GM12872 (cell line): ENCODE measurements at regions not wholly inside any gene's neighbourhood (a gene's known extent, or its start where the extent isn't known, plus 50 kb on each side); places are given as distances from the start of the nearest gene placed in this dataset.

Experiments
- TF ChIP-seq, protein P1 (sequence below): IDR thresholded peaks from 3 replicates; pipeline ENCODE4 v1.5.1; 2011; ENCODE audit warnings: low read depth, mild to moderate bottlenecking, low read length, moderate library complexity; ENCODE audit not compliant: insufficient read depth

DNA sequence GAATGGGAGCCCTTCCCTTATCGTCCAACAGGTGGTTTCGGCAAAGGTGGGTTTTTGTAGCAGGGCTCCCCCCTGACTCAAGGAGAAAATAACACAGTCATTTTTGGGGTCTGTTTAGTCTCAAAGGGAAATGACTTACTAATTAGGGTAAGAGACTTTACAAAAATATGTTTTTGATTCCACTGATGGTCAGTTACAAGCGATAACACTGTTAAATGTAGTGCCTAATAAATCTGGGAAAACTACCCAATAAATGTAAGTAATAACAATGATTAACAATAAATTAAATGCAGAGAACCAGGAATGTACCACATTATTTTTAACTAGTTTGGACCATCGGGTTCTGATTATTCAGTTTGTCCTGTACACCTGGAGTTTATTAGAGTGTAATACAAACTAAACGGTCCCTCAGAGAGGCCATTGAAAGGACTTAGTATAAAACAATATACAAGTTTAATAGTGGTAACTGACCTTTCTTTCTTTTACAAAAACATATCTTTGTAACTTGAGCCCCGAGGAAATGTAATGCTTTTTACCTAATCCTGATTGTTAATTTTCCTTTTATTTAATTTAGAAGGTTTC, 216.2 kb upstream of the HABP2 start:
- TF ChIP-seq, protein P1, sequence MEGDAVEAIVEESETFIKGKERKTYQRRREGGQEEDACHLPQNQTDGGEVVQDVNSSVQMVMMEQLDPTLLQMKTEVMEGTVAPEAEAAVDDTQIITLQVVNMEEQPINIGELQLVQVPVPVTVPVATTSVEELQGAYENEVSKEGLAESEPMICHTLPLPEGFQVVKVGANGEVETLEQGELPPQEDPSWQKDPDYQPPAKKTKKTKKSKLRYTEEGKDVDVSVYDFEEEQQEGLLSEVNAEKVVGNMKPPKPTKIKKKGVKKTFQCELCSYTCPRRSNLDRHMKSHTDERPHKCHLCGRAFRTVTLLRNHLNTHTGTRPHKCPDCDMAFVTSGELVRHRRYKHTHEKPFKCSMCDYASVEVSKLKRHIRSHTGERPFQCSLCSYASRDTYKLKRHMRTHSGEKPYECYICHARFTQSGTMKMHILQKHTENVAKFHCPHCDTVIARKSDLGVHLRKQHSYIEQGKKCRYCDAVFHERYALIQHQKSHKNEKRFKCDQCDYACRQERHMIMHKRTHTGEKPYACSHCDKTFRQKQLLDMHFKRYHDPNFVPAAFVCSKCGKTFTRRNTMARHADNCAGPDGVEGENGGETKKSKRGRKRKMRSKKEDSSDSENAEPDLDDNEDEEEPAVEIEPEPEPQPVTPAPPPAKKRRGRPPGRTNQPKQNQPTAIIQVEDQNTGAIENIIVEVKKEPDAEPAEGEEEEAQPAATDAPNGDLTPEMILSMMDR = no peak

- TF ChIP-seq, protein P1 = no peak
Observed at GRCh38 chr10:113337142-113337541, 215.7 kb upstream of the HABP2 start.

DNA sequence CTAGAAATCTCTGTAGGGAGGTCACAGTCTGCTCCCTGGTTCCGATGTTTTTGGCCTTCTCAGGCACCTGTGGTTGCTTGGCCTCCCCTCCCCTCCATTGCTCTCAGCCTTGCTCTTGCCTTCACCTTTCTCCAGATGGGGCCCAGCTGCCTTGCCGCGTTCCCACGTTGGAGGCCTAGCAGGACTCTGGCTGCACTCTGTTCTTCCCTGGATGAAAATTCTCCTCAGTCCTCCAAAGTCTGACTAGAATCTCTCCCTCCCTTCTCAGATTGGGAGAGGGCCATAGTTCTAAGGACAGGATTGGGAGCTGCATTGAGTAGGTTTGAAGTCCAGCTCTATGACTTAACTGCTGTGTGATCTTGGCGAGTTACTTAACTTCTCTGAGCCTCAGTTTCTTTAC, 213.7 kb upstream of the HABP2 start:
- TF ChIP-seq, protein P1 = no peak

- TF ChIP-seq, protein P1 = no peak
Observed at GRCh38 chr10:113340282-113340681, 212.6 kb upstream of the HABP2 start.

- TF ChIP-seq, protein P1 = no peak
Observed at GRCh38 chr10:113341138-113341537, 211.7 kb upstream of the HABP2 start.

- TF ChIP-seq, protein P1 = no peak
Observed at GRCh38 chr10:113345826-113346624, 206.8 kb upstream of the HABP2 start.

- TF ChIP-seq, protein P1 = no peak
Observed at GRCh38 chr10:113347508-113347907, 205.3 kb upstream of the HABP2 start.
